Suprapubic skin (tissue), 4 donors: ENCODE measurements at regions not wholly inside any gene's neighbourhood (a gene's known extent, or its start where the extent isn't known, plus 50 kb on each side); places are given as distances from the start of the nearest gene placed in this dataset.

Source experiments
- DNase-seq, 2 donors: peaks; one replicate each; pipeline ENCODE4 v3.0.0-alpha.2; 2019; ENCODE audit warnings: low spot score in 2 of 2
- H3K27ac ChIP-seq: fragments of 200-600 bp; sonication (generic); one replicate; pipeline ENCODE4 v1.5.1; 2019
- H3K27me3 ChIP-seq: fragments of 200-600 bp; sonication (generic); one replicate; pipeline ENCODE4 v1.5.1; 2019
- H3K36me3 ChIP-seq: fragments of 200-600 bp; sonication (generic); one replicate; pipeline ENCODE4 v1.5.1; 2019
- H3K4me1 ChIP-seq: fragments of 200-600 bp; sonication (generic); one replicate; pipeline ENCODE4 v1.5.1; 2019
- H3K4me3 ChIP-seq: fragments of 200-600 bp; sonication (generic); one replicate; pipeline ENCODE4 v1.5.1; 2019; ENCODE audit warnings: mild to moderate bottlenecking
- H3K9me3 ChIP-seq: fragments of 200-600 bp; sonication (generic); one replicate; pipeline ENCODE4 v1.5.1; 2019
- CTCF ChIP-seq, 2 donors: fragments of 200-600 bp in 1 of 2; fragments of 450-650 bp in 1 of 2; sonication (generic) in 1 of 2; IDR thresholded peaks; one replicate each; pipeline ENCODE4 v1.5.1; 2016 to 2019; ENCODE audit warnings: antibody characterized with exemption in 2 of 2, mild to moderate bottlenecking in 1 of 2, moderate library complexity in 1 of 2
- EP300 ChIP-seq: sonication (generic); formaldehyde crosslinking; IDR thresholded peaks from one replicate; pipeline ENCODE4 v1.6.1; 2017; ENCODE audit warnings: antibody characterized with exemption
- POLR2A ChIP-seq, 2 donors: fragments of 450-650 bp; IDR thresholded peaks; one replicate each; pipeline ENCODE4 v1.6.1; 2017; ENCODE audit warnings: antibody characterized with exemption in 2 of 2, mild to moderate bottlenecking in 2 of 2, moderate library complexity in 2 of 2
- POLR2AphosphoS5 ChIP-seq, 3 donors: sonication (generic); formaldehyde crosslinking; IDR thresholded peaks; one replicate each; pipeline ENCODE4 v1.6.1; 2017; ENCODE audit warnings: antibody characterized with exemption in 3 of 3
- WGBS: methylation state at CpG from one replicate; pipeline ENCODE4 v1.1.5; 2018; 5-methylcytosine and 5-hydroxymethylcytosine counted together

- no peaks in the 10 kb centered on the region for H3K36me3 ChIP-seq
- no peaks in the 10 kb centered on the region for H3K4me1 ChIP-seq
- WGBS: 64% methylated on average over 6 of the region's 6 CpGs
- H3K27ac ChIP-seq: no peak overlapping the region
- no peak overlapping the region for H3K4me3 ChIP-seq
- no peaks in the 10 kb centered on the region for H3K9me3 ChIP-seq
- DNase-seq: no peak
- TF ChIP-seq EP300 (no peak), POLR2A (IDR thresholded peaks at IDR 0.05) (no peak), CTCF (IDR thresholded peaks at IDR 0.05) (no peak), POLR2AphosphoS5 (IDR thresholded peaks at IDR 0.05) (no peak)
- H3K27me3 ChIP-seq: no peaks in the 10 kb centered on the region
These were observed 396.2 kb upstream of the RAG2 start for GRCh38 chr11:36994208-36994607.

- H3K4me1 ChIP-seq: no peaks in the 10 kb centered on the region
- 83% methylated on average over 1 of the region's 1 CpG for WGBS
- DNase-seq: no peak
- no peaks in the 10 kb centered on the region for H3K36me3 ChIP-seq
- no peak overlapping the region for H3K27ac ChIP-seq
- no peak overlapping the region for H3K4me3 ChIP-seq
- TF ChIP-seq POLR2A (IDR thresholded peaks at IDR 0.05) (no peak), CTCF (IDR thresholded peaks at IDR 0.05) (no peak), EP300 (no peak), POLR2AphosphoS5 (IDR thresholded peaks at IDR 0.05) (no peak)
- H3K9me3 ChIP-seq: peaks cover 3% of the 10 kb centered on the region
- no peaks in the 10 kb centered on the region for H3K27me3 ChIP-seq
These were observed 390.5 kb upstream of the RAG2 start for GRCh38 chr11:36988556-36988955.

- H3K4me3 ChIP-seq: no peak overlapping the region
- H3K27me3 ChIP-seq: no peaks in the 10 kb centered on the region
- H3K4me1 ChIP-seq: no peaks in the 10 kb centered on the region
- DNase-seq: no peak
- WGBS: 67% methylated on average over 3 of the region's 3 CpGs
- H3K9me3 ChIP-seq: peaks cover 3% of the 10 kb centered on the region
- no peak overlapping the region for H3K27ac ChIP-seq
- no peaks in the 10 kb centered on the region for H3K36me3 ChIP-seq
- TF ChIP-seq POLR2AphosphoS5 (IDR thresholded peaks at IDR 0.05): no peak
- no peak for TF ChIP-seq POLR2A (IDR thresholded peaks at IDR 0.05)
- TF ChIP-seq CTCF (IDR thresholded peaks at IDR 0.05): no peak
- no peak for TF ChIP-seq EP300
These were observed 387.5 kb upstream of the RAG2 start for GRCh38 chr11:36985562-36985961.

GRCh38 chr11:36976741-36977140 is 378.7 kb upstream of the RAG2 start:
- no peak for DNase-seq
- Histone ChIP-seq H3K4me1 (no peaks in the 10 kb centered on the region), H3K4me3 (no peak overlapping the region), H3K36me3 (no peaks in the 10 kb centered on the region), H3K27me3 (no peaks in the 10 kb centered on the region), H3K27ac (no peak overlapping the region), H3K9me3 (no peaks in the 10 kb centered on the region)
- 63% methylated on average over 2 of the region's 2 CpGs for WGBS
- TF ChIP-seq POLR2AphosphoS5 (IDR thresholded peaks at IDR 0.05) (no peak), CTCF (IDR thresholded peaks at IDR 0.05) (no peak)

GRCh38 chr11:36974771-36975170 is 376.7 kb upstream of the RAG2 start:
- Histone ChIP-seq H3K4me1 (no peaks in the 10 kb centered on the region), H3K9me3 (no peaks in the 10 kb centered on the region), H3K27ac (no peak overlapping the region), H3K36me3 (no peaks in the 10 kb centered on the region), H3K4me3 (no peak overlapping the region), H3K27me3 (no peaks in the 10 kb centered on the region)
- WGBS: 92% methylated on average over 1 of the region's 1 CpG
- no peak for DNase-seq
- TF ChIP-seq POLR2A (IDR thresholded peaks at IDR 0.05) (no peak), EP300 (no peak), CTCF (IDR thresholded peaks at IDR 0.05) (no peak), POLR2AphosphoS5 (IDR thresholded peaks at IDR 0.05) (no peak)
